Gastrocnemius medialis (tissue), 4 donors: ENCODE measurements at regions not wholly inside any gene's neighbourhood (a gene's known extent, or its start where the extent isn't known, plus 50 kb on each side); places are given as distances from the start of the nearest gene placed in this dataset.

Source experiments
- ATAC-seq, 2 donors: fragments of 150-250 bp; one replicate each; pipeline ENCODE4 v1.9.1; 2016
- DNase-seq, 2 donors: peaks; one replicate each; pipeline ENCODE4 v3.0.0-alpha.2; 2019
- H3K27ac ChIP-seq, 4 donors: fragments of 200-600 bp; sonication (generic); 1 replicate in 1 of 4; 2 replicates in 3 of 4; pipeline ENCODE4 v1.5.1; 2016 to 2018; ENCODE audit warnings: mild to moderate bottlenecking in 2 of 4, moderate library complexity in 1 of 4
- H3K27me3 ChIP-seq, 3 donors: fragments of 200-600 bp; sonication (generic) in 2 of 3; 1 replicate in 1 of 3; 2 replicates in 2 of 3; pipeline versions ENCODE4 v1.5.1 to v1.6.0; 2016 to 2019; ENCODE audit warnings: mild to moderate bottlenecking in 1 of 3, moderate library complexity in 1 of 3
- H3K36me3 ChIP-seq, 2 donors: fragments of 200-600 bp; sonication (generic) in 1 of 2; one replicate each; pipeline ENCODE4 v1.5.1; 2017 to 2018
- H3K4me1 ChIP-seq, 2 donors: fragments of 200-600 bp; sonication (generic) in 1 of 2; one replicate each; pipeline ENCODE4 v1.5.1; 2016 to 2017; ENCODE audit warnings: mild to moderate bottlenecking in 2 of 2
- H3K4me3 ChIP-seq, 4 donors: fragments of 200-600 bp; sonication (generic) in 3 of 4; 1 replicate in 1 of 4; 2 replicates in 3 of 4; pipeline ENCODE4 v1.5.1; 2016 to 2019; ENCODE audit warnings: mild to moderate bottlenecking in 2 of 4
- H3K9me3 ChIP-seq, 3 donors: fragments of 200-600 bp; sonication (generic) in 2 of 3; 1 replicate in 1 of 3; 2 replicates in 2 of 3; pipeline ENCODE4 v1.5.1; 2016 to 2019
- POLR2A ChIP-seq, 2 donors: fragments of 450-650 bp; IDR thresholded peaks; one replicate each; pipeline ENCODE4 v1.6.1; 2017; ENCODE audit warnings: antibody characterized with exemption in 2 of 2, mild to moderate bottlenecking in 2 of 2, moderate library complexity in 2 of 2
- in situ Hi-C, 4 donors: fragments of 200-750 bp; cut with MboI; loops; one replicate each; pipeline versions ENCODE4 v1.15.0 to v1.8.0; 2017; ENCODE audit warnings: low sequenced_read_pairs in 4 of 4
- intact Hi-C: fragments of 100-400 bp; cut with DNase I; formaldehyde crosslinking; loops from one replicate; pipeline ENCODE4 v1.15.1; 2023; ENCODE audit warnings: low total_unique reads
- TF ChIP-seq, protein P1 (sequence below), 5 experiments: fragments of 450-650 bp in 3 of 5; fragments of 200-600 bp in 2 of 5; sonication (generic) in 2 of 5; IDR thresholded peaks in 4 of 5; conservative IDR thresholded peaks in 1 of 5; 1 replicate in 4 of 5; 2 replicates in 1 of 5; pipeline ENCODE4 v1.5.1; 2016 to 2019; ENCODE audit warnings: antibody characterized with exemption in 5 of 5, mild to moderate bottlenecking in 3 of 5, moderate library complexity in 3 of 5

DNA sequence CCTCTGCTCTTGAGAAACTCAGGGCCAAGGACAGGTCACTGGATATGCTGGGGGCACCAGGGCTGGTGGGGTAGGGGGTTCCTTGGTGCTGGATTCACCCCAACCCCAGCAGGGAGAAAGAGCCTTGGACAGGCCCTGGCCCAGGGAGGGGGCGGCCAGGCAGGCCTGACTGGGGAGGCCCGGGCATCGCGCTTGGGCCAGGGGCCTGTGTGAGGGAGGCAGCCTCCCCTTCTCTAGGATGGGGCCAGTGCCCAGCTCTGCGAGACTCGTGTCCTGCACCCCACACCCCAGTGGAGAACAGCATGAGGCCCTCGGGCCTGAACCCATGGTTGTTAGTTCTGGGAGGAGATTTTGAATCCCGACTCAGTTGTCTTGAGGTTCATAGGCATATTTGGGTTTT is 217.1 kb downstream of the ZNF248 start:
- ATAC-seq (no peak), DNase-seq (no peak)
- H3K36me3 ChIP-seq = no peaks in the 10 kb centered on the region
- intact Hi-C loops (no loop called here), in situ Hi-C loops (no loop called here)
- no peaks in the 10 kb centered on the region for H3K27me3 ChIP-seq
- TF ChIP-seq, protein P1, sequence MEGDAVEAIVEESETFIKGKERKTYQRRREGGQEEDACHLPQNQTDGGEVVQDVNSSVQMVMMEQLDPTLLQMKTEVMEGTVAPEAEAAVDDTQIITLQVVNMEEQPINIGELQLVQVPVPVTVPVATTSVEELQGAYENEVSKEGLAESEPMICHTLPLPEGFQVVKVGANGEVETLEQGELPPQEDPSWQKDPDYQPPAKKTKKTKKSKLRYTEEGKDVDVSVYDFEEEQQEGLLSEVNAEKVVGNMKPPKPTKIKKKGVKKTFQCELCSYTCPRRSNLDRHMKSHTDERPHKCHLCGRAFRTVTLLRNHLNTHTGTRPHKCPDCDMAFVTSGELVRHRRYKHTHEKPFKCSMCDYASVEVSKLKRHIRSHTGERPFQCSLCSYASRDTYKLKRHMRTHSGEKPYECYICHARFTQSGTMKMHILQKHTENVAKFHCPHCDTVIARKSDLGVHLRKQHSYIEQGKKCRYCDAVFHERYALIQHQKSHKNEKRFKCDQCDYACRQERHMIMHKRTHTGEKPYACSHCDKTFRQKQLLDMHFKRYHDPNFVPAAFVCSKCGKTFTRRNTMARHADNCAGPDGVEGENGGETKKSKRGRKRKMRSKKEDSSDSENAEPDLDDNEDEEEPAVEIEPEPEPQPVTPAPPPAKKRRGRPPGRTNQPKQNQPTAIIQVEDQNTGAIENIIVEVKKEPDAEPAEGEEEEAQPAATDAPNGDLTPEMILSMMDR (IDR thresholded peaks at IDR 0.05 in 4 of 5, conservative IDR thresholded peaks at IDR 0.05 in 1 of 5) = no peak
- TF ChIP-seq POLR2A (IDR thresholded peaks at IDR 0.05) = no peak
- no peaks in the 10 kb centered on the region for H3K4me1 ChIP-seq
- no peak overlapping the region for H3K4me3 ChIP-seq
- no peaks in the 10 kb centered on the region for H3K9me3 ChIP-seq
- H3K27ac ChIP-seq = no peak overlapping the region

DNA sequence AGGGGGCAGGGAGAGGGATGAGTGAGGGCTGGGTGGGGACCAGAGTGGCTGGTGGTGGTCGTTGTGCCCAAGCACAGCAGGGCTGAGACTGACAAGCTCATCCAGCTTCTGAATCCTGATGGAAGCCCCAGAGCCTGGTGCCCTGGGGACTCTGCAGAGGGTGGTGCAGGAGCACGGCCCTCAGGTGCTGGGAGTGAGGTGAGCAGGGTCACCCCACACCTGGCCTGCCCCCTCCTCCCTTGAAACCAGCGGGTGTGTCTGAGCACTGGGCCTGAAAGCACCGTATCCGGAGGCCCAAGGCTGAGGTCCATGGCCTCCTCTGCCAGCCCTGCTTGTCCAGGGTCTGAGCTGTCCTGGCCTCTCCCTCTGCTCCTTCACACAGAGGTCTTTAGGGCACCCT is 218.2 kb downstream of the ZNF248 start:
- ATAC-seq (no peak), DNase-seq (no peak)
- Histone ChIP-seq H3K27me3 (no peaks in the 10 kb centered on the region), H3K27ac (no peak overlapping the region), H3K9me3 (no peaks in the 10 kb centered on the region), H3K36me3 (no peaks in the 10 kb centered on the region), H3K4me1 (no peaks in the 10 kb centered on the region), H3K4me3 (no peak overlapping the region)
- in situ Hi-C loops (no loop called here), intact Hi-C loops (no loop called here)
- TF ChIP-seq, protein P1 (IDR thresholded peaks at IDR 0.05 in 4 of 5, conservative IDR thresholded peaks at IDR 0.05 in 1 of 5) = no peak
- TF ChIP-seq POLR2A (IDR thresholded peaks at IDR 0.05) = no peak

DNA sequence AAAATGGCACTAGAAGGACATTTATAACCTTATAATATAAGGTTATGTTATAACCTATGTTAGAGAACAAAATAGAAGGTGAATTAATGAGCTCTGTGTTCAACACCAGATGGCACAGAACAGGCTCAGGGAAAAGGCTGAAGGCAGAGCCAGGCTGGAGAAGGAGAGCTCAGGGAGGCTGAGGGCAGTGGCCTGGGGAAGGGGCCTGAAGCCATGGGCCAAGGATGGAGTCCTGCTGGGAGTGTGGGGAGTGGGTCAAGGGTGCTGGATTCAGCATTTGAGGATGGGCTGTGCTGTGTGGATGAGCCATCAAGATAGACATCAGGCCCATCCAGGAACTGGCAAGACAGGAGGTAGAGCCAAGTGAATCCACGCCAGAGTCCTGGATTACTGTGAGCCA is 218.8 kb downstream of the ZNF248 start:
- no peak for ATAC-seq
- no peak for DNase-seq
- in situ Hi-C loops (no loop called here), intact Hi-C loops (no loop called here)
- Histone ChIP-seq H3K36me3 (no peaks in the 10 kb centered on the region), H3K4me3 (no peak overlapping the region), H3K27me3 (no peaks in the 10 kb centered on the region), H3K27ac (no peak overlapping the region), H3K4me1 (no peaks in the 10 kb centered on the region), H3K9me3 (no peaks in the 10 kb centered on the region)
- no peak for TF ChIP-seq POLR2A (IDR thresholded peaks at IDR 0.05)
- TF ChIP-seq, protein P1 (IDR thresholded peaks at IDR 0.05 in 4 of 5, conservative IDR thresholded peaks at IDR 0.05 in 1 of 5) = no peak

DNA sequence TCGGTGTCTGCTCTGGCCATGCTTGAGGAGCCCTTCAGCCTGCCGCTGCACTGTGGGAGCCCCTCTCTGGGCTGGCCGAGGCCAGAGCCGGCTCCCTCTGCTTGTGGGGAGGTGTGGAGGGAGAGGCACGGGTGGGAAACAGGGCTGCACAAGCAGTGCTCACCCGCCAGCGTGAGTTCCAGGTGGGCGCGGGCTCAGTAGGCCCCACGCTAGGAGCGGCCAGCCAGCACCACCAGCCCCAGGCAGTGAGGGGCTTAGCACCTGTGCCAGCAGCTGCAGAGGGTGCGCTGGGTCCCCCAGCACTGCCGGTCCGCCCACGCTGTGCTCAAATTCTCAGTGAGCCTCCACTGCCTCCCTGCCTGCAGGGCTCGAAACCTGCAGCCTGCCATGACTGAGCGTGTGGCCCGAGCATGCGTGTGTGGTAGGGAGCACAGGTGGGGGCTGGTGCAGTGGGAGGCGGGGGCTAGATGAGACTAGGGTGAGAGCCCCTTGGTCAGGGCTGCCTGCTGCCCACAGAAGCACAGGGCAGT is 223.0 kb downstream of the ZNF248 start:
- H3K4me3 ChIP-seq = no peak overlapping the region
- in situ Hi-C loops = no loop called here
- ATAC-seq = no peak

More for the DNA sequence above, 223.0 kb downstream of the ZNF248 start:
- TF ChIP-seq, protein P1 (IDR thresholded peaks at IDR 0.05 in 4 of 5, conservative IDR thresholded peaks at IDR 0.05 in 1 of 5) = no peak
- no peak for TF ChIP-seq POLR2A (IDR thresholded peaks at IDR 0.05)
- Histone ChIP-seq H3K27me3 (no peaks in the 10 kb centered on the region), H3K9me3 (no peaks in the 10 kb centered on the region), H3K4me1 (no peaks in the 10 kb centered on the region), H3K27ac (no peak overlapping the region), H3K36me3 (no peaks in the 10 kb centered on the region)
- DNase-seq = no peak
- intact Hi-C loops = no loop called here
